HepG2 (cell line): ENCODE measurements at regions not wholly inside any gene's neighbourhood (a gene's known extent, or its start where the extent isn't known, plus 50 kb on each side); places are given as distances from the start of the nearest gene placed in this dataset.

Experiments used
- GLMP ChIP-seq: sonication (generic); formaldehyde crosslinking; IDR thresholded peaks from 2 replicates; pipeline ENCODE4 v1.9.0; 2021; ENCODE audit warnings: missing genetic modification reagents, mild to moderate bottlenecking, borderline replicate concordance
- SETDB1 ChIP-seq: sonication (generic); formaldehyde crosslinking; IDR thresholded peaks from 2 replicates; pipeline ENCODE4 v1.5.1; 2020; ENCODE audit warnings: missing genetic modification reagents, mild to moderate bottlenecking, borderline replicate concordance
- ZBTB40 ChIP-seq, 2 experiments: fragments of 450-650 bp in 1 of 2; sonication (generic) in 1 of 2; formaldehyde crosslinking in 1 of 2; IDR thresholded peaks; 2 replicates each; pipeline versions ENCODE4 v1.6.1 to v1.8.0; 2016 to 2022; ENCODE audit warnings: antibody characterized with exemption in 1 of 2, mild to moderate bottlenecking in 1 of 2, missing genetic modification reagents in 1 of 2

- TF ChIP-seq ZBTB40 (IDR thresholded peaks at IDR 0.05) = no peak
- TF ChIP-seq ZBTB40 (CRISPR knock-in tag; IDR thresholded peaks at IDR 0.05) = no peak
- TF ChIP-seq GLMP (CRISPR knock-in tag) = no peak
- TF ChIP-seq SETDB1 (CRISPR knock-in tag) = no peak
- TF ChIP-seq, all 625 proteins: peak for 0
Observed at GRCh38 chr6:149203509-149203908, 114.0 kb upstream of the TAB2 start (continued).
